ENCODE measurements at regions not wholly inside any gene's neighbourhood (a gene's known extent, or its start where the extent isn't known, plus 50 kb on each side); places are given as distances from the start of the nearest gene placed in this dataset.

GRCh38 chr9:1421436-1421835, 371.3 kb downstream of the DMRT2 start (continued):
- TF ChIP-seq NR2F2 (IDR thresholded peaks at IDR 0.05) = no peak

- WGBS = 87% methylated on average over 2 of the region's 2 CpGs
These were observed 377.7 kb downstream of the DMRT2 start for GRCh38 chr9:1427875-1428274.

GRCh38 chr9:1429297-1429696, 379.1 kb downstream of the DMRT2 start:
- Histone ChIP-seq H3K4me3 (ENCODE audit: low read depth in 1 of 3, low read length in 3 of 3) (no peak overlapping the region), H3K27ac (ENCODE audit: low read depth in 1 of 2, low read length in 2 of 2) (no peak overlapping the region), H3K27me3 (ENCODE audit: control insufficient read depth in 4 of 4, insufficient read depth in 4 of 4, low read length in 3 of 4) (no peaks in the 10 kb centered on the region), H3K36me3 (ENCODE audit: control insufficient read depth in 4 of 4, insufficient read depth in 3 of 4, low read depth in 1 of 4, low read length in 3 of 4) (no peaks in the 10 kb centered on the region), H3K9me3 (ENCODE audit: control insufficient read depth in 4 of 4, low read length in 3 of 4) (no peaks in the 10 kb centered on the region), H3K4me1 (ENCODE audit: control insufficient read depth in 4 of 4, insufficient read depth in 4 of 4, low read length in 3 of 4) (no peaks in the 10 kb centered on the region), H3K9ac (ENCODE audit: low read depth in 1 of 2, low read length in 2 of 2) (no peak overlapping the region)
- 23% methylated on average over 5 of the region's 5 CpGs for WGBS
- DNase-seq (ENCODE audit: low spot score) = peak; percentile 34
- TF ChIP-seq GABPA (IDR thresholded peaks at IDR 0.05 in 1 of 2, conservative IDR thresholded peaks at IDR 0.05 in 1 of 2) = no peak
- TF ChIP-seq RAD21 (IDR thresholded peaks at IDR 0.05) = peak; percentile 77 to 87
- peak; percentile 46 for TF ChIP-seq CTCF (IDR thresholded peaks at IDR 0.05; ENCODE audit: low read depth, low read length, missing input control)

More at GRCh38 chr9:1427875-1428274, 377.7 kb downstream of the DMRT2 start:
- Histone ChIP-seq H3K9ac (ENCODE audit: low read depth in 1 of 2, low read length in 2 of 2) (no peak overlapping the region), H3K27ac (ENCODE audit: low read depth in 1 of 2, low read length in 2 of 2) (no peak overlapping the region), H3K9me3 (ENCODE audit: control insufficient read depth in 4 of 4, low read length in 3 of 4) (no peaks in the 10 kb centered on the region), H3K4me3 (ENCODE audit: low read depth in 1 of 3, low read length in 3 of 3) (no peak overlapping the region), H3K27me3 (ENCODE audit: control insufficient read depth in 4 of 4, insufficient read depth in 4 of 4, low read length in 3 of 4) (no peaks in the 10 kb centered on the region), H3K36me3 (ENCODE audit: control insufficient read depth in 4 of 4, insufficient read depth in 3 of 4, low read depth in 1 of 4, low read length in 3 of 4) (no peaks in the 10 kb centered on the region), H3K4me1 (ENCODE audit: control insufficient read depth in 4 of 4, insufficient read depth in 4 of 4, low read length in 3 of 4) (no peaks in the 10 kb centered on the region)
- no peak for TF ChIP-seq HNF4A (conservative IDR thresholded peaks at IDR 0.05)
- no peak for TF ChIP-seq RXRA (IDR thresholded peaks at IDR 0.05)
- TF ChIP-seq FOXA2 (IDR thresholded peaks at IDR 0.05) = no peak
- no peak for TF ChIP-seq REST (IDR thresholded peaks at IDR 0.05)
- no peak for TF ChIP-seq RAD21 (IDR thresholded peaks at IDR 0.05)
- TF ChIP-seq GABPA (IDR thresholded peaks at IDR 0.05 in 1 of 2, conservative IDR thresholded peaks at IDR 0.05 in 1 of 2) = no peak
- no peak for TF ChIP-seq ATF3 (IDR thresholded peaks at IDR 0.05)
- TF ChIP-seq FOXA1 (IDR thresholded peaks at IDR 0.05) = no peak
- TF ChIP-seq SP1 (IDR thresholded peaks at IDR 0.05) = no peak
- no peak for TF ChIP-seq MAX (IDR thresholded peaks at IDR 0.05)
- no peak for DNase-seq (ENCODE audit: low spot score)

All from liver (tissue), 8 donors.